H9 (cell line): ENCODE measurements at regions not wholly inside any gene's neighbourhood (a gene's known extent, or its start where the extent isn't known, plus 50 kb on each side); places are given as distances from the start of the nearest gene placed in this dataset.

ENCODE experiments used
- DNase-seq: peaks from one replicate; pipeline ENCODE4 v3.0.0-alpha.2; 2017
- H2AFZ ChIP-seq: one replicate; pipeline ENCODE4 v1.6.1; 2013; ENCODE audit warnings: mild to moderate bottlenecking, low read length, control low read depth, moderate library complexity
- H2AK5ac ChIP-seq: 2 replicates; pipeline ENCODE4 v1.6.1; 2013; ENCODE audit warnings: low read length, control low read depth, mixed read lengths; ENCODE audit not compliant: insufficient read length
- H2BK120ac ChIP-seq: one replicate; pipeline ENCODE4 v1.6.1; 2013; ENCODE audit warnings: low read depth, mild to moderate bottlenecking, low read length, control low read depth, inconsistent platforms; ENCODE audit not compliant: poor library complexity, severe bottlenecking
- H2BK12ac ChIP-seq: 2 replicates; pipeline ENCODE4 v1.6.1; 2013; ENCODE audit warnings: low read length, control low read depth, mixed read lengths, low read depth; ENCODE audit not compliant: insufficient read length
- H2BK15ac ChIP-seq: 2 replicates; pipeline ENCODE4 v1.6.1; 2013; ENCODE audit warnings: low read depth, low read length, control low read depth
- H2BK20ac ChIP-seq: one replicate; pipeline ENCODE4 v1.6.1; 2013; ENCODE audit warnings: low read depth, mild to moderate bottlenecking, low read length, control low read depth, inconsistent platforms; ENCODE audit not compliant: poor library complexity, severe bottlenecking
- H2BK5ac ChIP-seq: 2 replicates; pipeline ENCODE4 v1.6.1; 2013; ENCODE audit warnings: low read length, control low read depth, mixed read lengths; ENCODE audit not compliant: insufficient read length
- H3K14ac ChIP-seq: 2 replicates; pipeline ENCODE4 v1.6.1; 2013; ENCODE audit warnings: low read length, control low read depth; ENCODE audit not compliant: insufficient read depth
- H3K18ac ChIP-seq: 2 replicates; pipeline ENCODE4 v1.6.1; 2013; ENCODE audit warnings: low read depth, mild to moderate bottlenecking, mixed read lengths, low read length, control low read depth; ENCODE audit not compliant: insufficient read length
- H3K23ac ChIP-seq: 2 replicates; pipeline ENCODE4 v1.6.1; 2013; ENCODE audit warnings: low read length, control low read depth, mixed read lengths, low read depth; ENCODE audit not compliant: insufficient read length
- H3K23me2 ChIP-seq: 2 replicates; pipeline ENCODE4 v1.6.1; 2013; ENCODE audit warnings: low read depth, mild to moderate bottlenecking, mixed read lengths, low read length, control low read depth; ENCODE audit not compliant: insufficient read length, poor library complexity, severe bottlenecking
- H3K27ac ChIP-seq: 2 replicates; pipeline ENCODE4 v1.5.1; 2013; ENCODE audit warnings: low read length, control low read depth, mixed read lengths, low read depth; ENCODE audit not compliant: insufficient read length
- H3K27me3 ChIP-seq: 2 replicates; pipeline ENCODE4 v1.6.1; 2013; ENCODE audit warnings: low read length, control low read depth, inconsistent platforms; ENCODE audit not compliant: insufficient read depth
- H3K4ac ChIP-seq: 2 replicates; pipeline ENCODE4 v1.6.1; 2013; ENCODE audit warnings: low read depth, mild to moderate bottlenecking, control low read depth, inconsistent platforms, low read length, moderate library complexity
- H3K4me1 ChIP-seq: 2 replicates; pipeline ENCODE4 v1.6.1; 2013; ENCODE audit warnings: low read length, control low read depth, inconsistent platforms; ENCODE audit not compliant: insufficient read depth
- H3K4me2 ChIP-seq: 2 replicates; pipeline ENCODE4 v1.6.1; 2013; ENCODE audit warnings: low read length, control low read depth, mixed read lengths; ENCODE audit not compliant: insufficient read length, insufficient read depth
- H3K56ac ChIP-seq: 2 replicates; pipeline ENCODE4 v1.6.1; 2013; ENCODE audit warnings: low read depth, mild to moderate bottlenecking, mixed read lengths, low read length, control low read depth; ENCODE audit not compliant: insufficient read length
- H3K79me1 ChIP-seq: 2 replicates; pipeline ENCODE4 v1.6.1; 2013; ENCODE audit warnings: low read depth, mild to moderate bottlenecking, moderate library complexity, low read length, control low read depth, inconsistent platforms; ENCODE audit not compliant: insufficient read depth, poor library complexity, severe bottlenecking
- H3K79me2 ChIP-seq: 2 replicates; pipeline ENCODE4 v1.6.1; 2013; ENCODE audit warnings: low read length, control low read depth, inconsistent platforms; ENCODE audit not compliant: insufficient read depth
- H3K9ac ChIP-seq: 2 replicates; pipeline ENCODE4 v1.6.1; 2013; ENCODE audit warnings: low read length, control low read depth, mixed read lengths; ENCODE audit not compliant: insufficient read length; ENCODE audit errors: extremely low read depth
- H3K9me3 ChIP-seq: one replicate; pipeline ENCODE4 v1.6.1; 2013; ENCODE audit warnings: low read depth, low read length, inconsistent platforms; ENCODE audit not compliant: control insufficient read depth
- H3T11ph ChIP-seq: one replicate; pipeline ENCODE4 v1.6.1; 2013; ENCODE audit warnings: mild to moderate bottlenecking, low read length, control low read depth, inconsistent platforms
- H4K20me1 ChIP-seq: one replicate; pipeline ENCODE4 v1.6.1; 2013; ENCODE audit not compliant: control insufficient read depth, insufficient read length, insufficient read depth
- H4K5ac ChIP-seq: 2 replicates; pipeline ENCODE4 v1.6.1; 2013; ENCODE audit warnings: low read depth, mild to moderate bottlenecking, mixed read lengths, low read length, control low read depth; ENCODE audit not compliant: insufficient read length
- H4K8ac ChIP-seq: replicated peaks from 2 replicates; pipeline ENCODE4 v1.6.1; 2013; ENCODE audit warnings: low read length, control low read depth, mixed read lengths, low read depth; ENCODE audit not compliant: insufficient read length
- H4K91ac ChIP-seq: 2 replicates; pipeline ENCODE4 v1.6.1; 2013; ENCODE audit warnings: low read depth, mild to moderate bottlenecking, moderate library complexity, mixed read lengths, low read length, control low read depth; ENCODE audit not compliant: insufficient read length
- H3K27ac Mint-ChIP-seq, 3 experiments: 2 replicates in 2 of 3; 3 replicates in 1 of 3; pipeline ENCODE4 v1.8.0; 2020 to 2021; ENCODE audit warnings: mixed read lengths in 3 of 3, mild to moderate bottlenecking in 1 of 3, moderate library complexity in 1 of 3
- H3K27me3 Mint-ChIP-seq: 2 replicates; pipeline ENCODE4 v1.8.0; 2021; ENCODE audit warnings: low read depth, mild to moderate bottlenecking, moderate library complexity, mixed read lengths
- H3K36me3 Mint-ChIP-seq, 3 experiments: 2 replicates in 2 of 3; 3 replicates in 1 of 3; pipeline ENCODE4 v1.8.0; 2020 to 2021; ENCODE audit warnings: low read depth in 3 of 3, mixed read lengths in 3 of 3; ENCODE audit not compliant: insufficient read depth in 1 of 3
- H3K4me1 Mint-ChIP-seq, 2 experiments: 2 replicates each; pipeline ENCODE4 v1.8.0; 2020; ENCODE audit warnings: mixed read lengths in 2 of 2
- H3K4me3 Mint-ChIP-seq, 2 experiments: 2 replicates in 1 of 2; 3 replicates in 1 of 2; pipeline ENCODE4 v1.8.0; 2020 to 2021; ENCODE audit warnings: mild to moderate bottlenecking in 2 of 2, mixed read lengths in 2 of 2, moderate library complexity in 1 of 2
- H3K9me3 Mint-ChIP-seq, 2 experiments: 2 replicates in 1 of 2; 3 replicates in 1 of 2; pipeline ENCODE4 v1.8.0; 2020; ENCODE audit warnings: mild to moderate bottlenecking in 2 of 2, mixed read lengths in 2 of 2, moderate library complexity in 1 of 2
- WGBS: extraction: QIAGEN DNeasy Blood & Tissue Kit; methylation state at CpG from one replicate; pipeline ENCODE4 v1.1.7; 2013; ENCODE audit warnings: missing lambda C conversion rate, low lambda C conversion rate, mixed read lengths; ENCODE audit not compliant: insufficient read length; ENCODE audit errors: extremely low coverage; 5-methylcytosine and 5-hydroxymethylcytosine counted together
- TF ChIP-seq, protein P1 (sequence below): fragments of 200-600 bp; sonication (generic); conservative IDR thresholded peaks from 3 replicates; pipeline ENCODE4 v1.8.0; 2021; ENCODE audit warnings: antibody characterized with exemption, mild to moderate bottlenecking

DNA sequence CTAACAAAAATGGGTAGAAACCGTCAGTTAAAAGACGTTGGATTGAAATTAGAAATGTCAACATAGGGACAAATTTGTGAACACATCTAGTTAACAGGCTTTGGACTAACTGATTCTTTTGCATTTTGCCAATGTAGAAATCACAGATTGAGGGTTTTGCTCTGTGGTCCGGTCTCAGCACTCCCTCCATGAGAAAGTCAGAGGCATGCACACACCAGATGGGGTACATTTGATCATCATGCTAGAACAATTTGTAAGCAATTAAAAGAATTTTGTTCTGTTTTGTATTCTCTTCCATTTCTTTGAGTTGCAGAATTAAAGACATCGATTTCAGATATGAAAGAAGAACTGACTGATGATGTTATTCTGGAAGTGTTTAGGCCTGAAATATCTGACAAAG lies 179.1 kb upstream of the CCDC68 start:
- peaks cover 0 to 2% (median 0%) of the 10 kb centered on the region in 3 experiments; a peak in 1 of 7 replicates for H3K36me3 Mint-ChIP-seq
- no peak overlapping the region for H3K4me2 ChIP-seq
- DNase-seq: no peak
- no peak overlapping the region for H4K5ac ChIP-seq
- no peak overlapping the region for H3K18ac ChIP-seq
- H3K4me1 Mint-ChIP-seq: no peaks in the 10 kb centered on the region; a peak in 2 of 4 replicates
- no peak overlapping the region for H3K14ac ChIP-seq
- H4K8ac ChIP-seq: no peak overlapping the region
- H3K4me3 Mint-ChIP-seq: no peak overlapping the region
- no peak overlapping the region for H2AK5ac ChIP-seq
- H2BK12ac ChIP-seq: no peak overlapping the region
- no CpG with 5 or more reads among the region's 4 CpGs for WGBS
- no peaks in the 10 kb centered on the region for H3K9me3 ChIP-seq
- TF ChIP-seq, protein P1, sequence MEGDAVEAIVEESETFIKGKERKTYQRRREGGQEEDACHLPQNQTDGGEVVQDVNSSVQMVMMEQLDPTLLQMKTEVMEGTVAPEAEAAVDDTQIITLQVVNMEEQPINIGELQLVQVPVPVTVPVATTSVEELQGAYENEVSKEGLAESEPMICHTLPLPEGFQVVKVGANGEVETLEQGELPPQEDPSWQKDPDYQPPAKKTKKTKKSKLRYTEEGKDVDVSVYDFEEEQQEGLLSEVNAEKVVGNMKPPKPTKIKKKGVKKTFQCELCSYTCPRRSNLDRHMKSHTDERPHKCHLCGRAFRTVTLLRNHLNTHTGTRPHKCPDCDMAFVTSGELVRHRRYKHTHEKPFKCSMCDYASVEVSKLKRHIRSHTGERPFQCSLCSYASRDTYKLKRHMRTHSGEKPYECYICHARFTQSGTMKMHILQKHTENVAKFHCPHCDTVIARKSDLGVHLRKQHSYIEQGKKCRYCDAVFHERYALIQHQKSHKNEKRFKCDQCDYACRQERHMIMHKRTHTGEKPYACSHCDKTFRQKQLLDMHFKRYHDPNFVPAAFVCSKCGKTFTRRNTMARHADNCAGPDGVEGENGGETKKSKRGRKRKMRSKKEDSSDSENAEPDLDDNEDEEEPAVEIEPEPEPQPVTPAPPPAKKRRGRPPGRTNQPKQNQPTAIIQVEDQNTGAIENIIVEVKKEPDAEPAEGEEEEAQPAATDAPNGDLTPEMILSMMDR: no peak
- no peaks in the 10 kb centered on the region for H4K20me1 ChIP-seq
- H4K91ac ChIP-seq: no peak overlapping the region
- no peak overlapping the region for H3T11ph ChIP-seq
- no peak overlapping the region for H2BK5ac ChIP-seq
- H3K27me3 Mint-ChIP-seq: peaks cover 2% of the 10 kb centered on the region; the same call in 1 of the 2 replicates
- no peaks in the 10 kb centered on the region for H3K9me3 Mint-ChIP-seq
- no peak overlapping the region for H3K27ac Mint-ChIP-seq
- no peak overlapping the region for H2AFZ ChIP-seq
- H2BK120ac ChIP-seq: no peak overlapping the region
- no peak overlapping the region for H3K56ac ChIP-seq
- no peak overlapping the region for H3K23ac ChIP-seq
- no peaks in the 10 kb centered on the region for H3K23me2 ChIP-seq
- H3K79me1 ChIP-seq: no peaks in the 10 kb centered on the region
- no peaks in the 10 kb centered on the region for H3K4me1 ChIP-seq
- H2BK20ac ChIP-seq: no peak overlapping the region
- H3K27ac ChIP-seq: no peak overlapping the region
- no peak overlapping the region for H3K9ac ChIP-seq
- H3K79me2 ChIP-seq: no peaks in the 10 kb centered on the region
- H3K4ac ChIP-seq: no peak overlapping the region
- no peaks in the 10 kb centered on the region for H3K27me3 ChIP-seq
- H2BK15ac ChIP-seq: no peak overlapping the region
